Neural progenitor cell (in vitro differentiated cells): ENCODE measurements at regions not wholly inside any gene's neighbourhood (a gene's known extent, or its start where the extent isn't known, plus 50 kb on each side); places are given as distances from the start of the nearest gene placed in this dataset.
"Not testable (repeated sequence)": the region's sequence is repeated elsewhere in the genome, so short reads cannot be mapped to it uniquely, and the experiment has no call there.

ENCODE experiments used
- EZH2 ChIP-seq: fragments of 200-600 bp; sonication (generic); IDR thresholded peaks from 2 replicates; pipeline ENCODE4 v1.6.1; 2017; ENCODE audit warnings: antibody characterized with exemption, mild to moderate bottlenecking, moderate library complexity
- EZH2phosphoT487 ChIP-seq: fragments of 200-600 bp; sonication (generic); IDR thresholded peaks from 2 replicates; pipeline ENCODE4 v1.6.1; 2017; ENCODE audit warnings: antibody characterized with exemption
- TF ChIP-seq, protein P1 (sequence below): fragments of 200-600 bp; sonication (generic); IDR thresholded peaks from 2 replicates; pipeline ENCODE4 v1.5.1; 2017; ENCODE audit warnings: antibody characterized with exemption, mild to moderate bottlenecking

DNA sequence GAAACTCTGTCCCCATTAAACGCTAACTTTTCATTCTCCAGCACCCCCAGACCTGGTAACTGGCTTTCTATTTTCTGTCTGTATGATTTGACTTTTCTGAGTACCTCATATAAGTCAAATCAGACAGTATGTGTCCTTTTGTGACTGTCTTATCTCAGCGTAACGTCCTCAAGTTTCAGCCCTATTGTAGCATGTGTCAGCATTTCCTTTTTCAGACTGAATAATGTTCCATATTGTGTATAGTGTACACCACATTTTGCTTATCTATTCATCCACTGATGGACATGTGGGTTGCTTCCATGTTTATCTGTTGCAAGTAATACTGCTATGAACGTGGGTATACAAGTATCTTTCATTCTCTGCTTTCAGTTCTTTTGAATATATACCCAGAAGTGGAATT, 242.4 kb downstream of the RTP5 start:
- TF ChIP-seq, protein P1, sequence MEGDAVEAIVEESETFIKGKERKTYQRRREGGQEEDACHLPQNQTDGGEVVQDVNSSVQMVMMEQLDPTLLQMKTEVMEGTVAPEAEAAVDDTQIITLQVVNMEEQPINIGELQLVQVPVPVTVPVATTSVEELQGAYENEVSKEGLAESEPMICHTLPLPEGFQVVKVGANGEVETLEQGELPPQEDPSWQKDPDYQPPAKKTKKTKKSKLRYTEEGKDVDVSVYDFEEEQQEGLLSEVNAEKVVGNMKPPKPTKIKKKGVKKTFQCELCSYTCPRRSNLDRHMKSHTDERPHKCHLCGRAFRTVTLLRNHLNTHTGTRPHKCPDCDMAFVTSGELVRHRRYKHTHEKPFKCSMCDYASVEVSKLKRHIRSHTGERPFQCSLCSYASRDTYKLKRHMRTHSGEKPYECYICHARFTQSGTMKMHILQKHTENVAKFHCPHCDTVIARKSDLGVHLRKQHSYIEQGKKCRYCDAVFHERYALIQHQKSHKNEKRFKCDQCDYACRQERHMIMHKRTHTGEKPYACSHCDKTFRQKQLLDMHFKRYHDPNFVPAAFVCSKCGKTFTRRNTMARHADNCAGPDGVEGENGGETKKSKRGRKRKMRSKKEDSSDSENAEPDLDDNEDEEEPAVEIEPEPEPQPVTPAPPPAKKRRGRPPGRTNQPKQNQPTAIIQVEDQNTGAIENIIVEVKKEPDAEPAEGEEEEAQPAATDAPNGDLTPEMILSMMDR: not testable (repeated sequence)
- not testable (repeated sequence) for TF ChIP-seq EZH2, EZH2phosphoT487
